CD4-positive, alpha-beta T cell (primary cell): ENCODE measurements at regions not wholly inside any gene's neighbourhood (a gene's known extent, or its start where the extent isn't known, plus 50 kb on each side); places are given as distances from the start of the nearest gene placed in this dataset.

Experiments
- ATAC-seq: fragments of 200-7000 bp; cut with Tn5 transposase; one replicate; pipeline ENCODE4 v1.10.0; 2022; ENCODE audit warnings: mild to moderate bottlenecking; ENCODE audit not compliant: poor library complexity
- CTCF ChIA-PET: fragments of 350-600 bp; sonication (Branson Sonifier 250); formaldehyde crosslinking; loops from one replicate; lab custom pipeline; 2021; ENCODE audit warnings: antibody characterized with exemption, inconsistent platforms; lab: Charles Lee
- POLR2A ChIA-PET: fragments of 350-600 bp; sonication (Branson Sonifier 250); formaldehyde crosslinking; loops from one replicate; lab custom pipeline; 2021; ENCODE audit warnings: antibody characterized with exemption, inconsistent platforms; lab: Charles Lee
- DNase-seq, 14 experiments: peaks; one replicate each; pipeline ENCODE4 v3.0.0-alpha.2; 2013 to 2020; ENCODE audit warnings: mixed read lengths in 2 of 14
- H3K27ac ChIP-seq, 2 donors: one replicate each; pipeline versions ENCODE4 v1.5.1 to v1.7.0; 2013; ENCODE audit warnings: low read length in 2 of 2, low read depth in 1 of 2, mild to moderate bottlenecking in 1 of 2
- H3K27me3 ChIP-seq, 2 experiments: 1 replicate in 1 of 2; 2 replicates in 1 of 2; pipeline versions ENCODE4 v1.6.1 to v1.7.0; 2013; ENCODE audit warnings: low read length in 2 of 2, control low read depth in 1 of 2, mild to moderate bottlenecking in 1 of 2, moderate library complexity in 1 of 2; ENCODE audit not compliant: insufficient read depth in 2 of 2, control insufficient read depth in 1 of 2
- H3K36me3 ChIP-seq: one replicate; pipeline ENCODE4 v1.6.1; 2013; ENCODE audit warnings: low read length, control low read depth; ENCODE audit not compliant: insufficient read depth
- H3K4me1 ChIP-seq: one replicate; pipeline ENCODE4 v1.6.1; 2013; ENCODE audit warnings: low read length, control low read depth; ENCODE audit not compliant: insufficient read depth
- H3K4me3 ChIP-seq: one replicate; pipeline ENCODE4 v1.5.1; 2013; ENCODE audit warnings: mild to moderate bottlenecking, low read length, moderate library complexity
- H3K9me3 ChIP-seq, 2 experiments: 1 replicate in 1 of 2; 2 replicates in 1 of 2; pipeline versions ENCODE4 v1.6.1 to v1.7.0; 2013; ENCODE audit warnings: low read length in 2 of 2, mild to moderate bottlenecking in 2 of 2, control low read depth in 1 of 2, moderate library complexity in 1 of 2; ENCODE audit not compliant: control insufficient read depth in 1 of 2, insufficient read depth in 1 of 2
- H3K27ac Mint-ChIP-seq: one replicate; pipeline ENCODE4 v1.8.0; 2020; ENCODE audit warnings: mixed read lengths
- H3K27me3 Mint-ChIP-seq: one replicate; pipeline ENCODE4 v1.8.0; 2021; ENCODE audit warnings: mixed read lengths
- H3K36me3 Mint-ChIP-seq: one replicate; pipeline ENCODE4 v1.8.0; 2021; ENCODE audit warnings: low read depth, mixed read lengths
- H3K4me1 Mint-ChIP-seq: one replicate; pipeline ENCODE4 v1.8.0; 2021; ENCODE audit warnings: low read depth, mixed read lengths
- H3K4me3 Mint-ChIP-seq: one replicate; pipeline ENCODE4 v1.8.0; 2020; ENCODE audit warnings: mild to moderate bottlenecking, mixed read lengths
- H3K9me3 Mint-ChIP-seq: one replicate; pipeline ENCODE4 v1.8.0; 2020; ENCODE audit warnings: mixed read lengths
- CTCF ChIP-seq: fragments of 200-600 bp; IDR thresholded peaks from one replicate; pipeline ENCODE4 v1.8.0; 2022; ENCODE audit warnings: antibody characterized with exemption, mild to moderate bottlenecking
- intact Hi-C, 2 experiments: fragments of 100-400 bp; cut with DNase I in 1 of 2; cut with micrococcal nuclease in 1 of 2; formaldehyde crosslinking; loops; one replicate each; pipeline versions ENCODE4 v1.15.1 to v1.9.0; 2023 to 2025; cut with DNase I, micrococcal nuclease

GRCh38 chr15:81073801-81074200 is 60.3 kb upstream of the CFAP161 start:
- intact Hi-C loops: no loop called here
- DNase-seq: no peak
- H3K9me3 Mint-ChIP-seq: no peaks in the 10 kb centered on the region
- H3K4me1 Mint-ChIP-seq: no peaks in the 10 kb centered on the region
- TF ChIP-seq CTCF: no peak
- peaks cover 4% of the 10 kb centered on the region for H3K27me3 Mint-ChIP-seq
- ChIA-PET POLR2A (no interaction called here), CTCF (no interaction called here)
- no peak overlapping the region for H3K4me3 ChIP-seq
- H3K4me3 Mint-ChIP-seq: no peak overlapping the region
- no peaks in the 10 kb centered on the region for H3K36me3 ChIP-seq
- H3K9me3 ChIP-seq: no peaks in the 10 kb centered on the region
- no peak overlapping the region for H3K27ac Mint-ChIP-seq
- H3K4me1 ChIP-seq: no peaks in the 10 kb centered on the region
- H3K36me3 Mint-ChIP-seq: no peaks in the 10 kb centered on the region
- H3K27me3 ChIP-seq: peaks cover 0 to 3% of the 10 kb centered on the region in 2 experiments
- no peak for ATAC-seq
- H3K27ac ChIP-seq: no peak overlapping the region

GRCh38 chr15:81074773-81075172 is 59.3 kb upstream of the CFAP161 start:
- no peaks in the 10 kb centered on the region for H3K36me3 ChIP-seq
- Mint-ChIP-seq H3K27ac (no peak overlapping the region), H3K9me3 (no peaks in the 10 kb centered on the region), H3K4me3 (no peak overlapping the region), H3K36me3 (no peaks in the 10 kb centered on the region), H3K4me1 (no peaks in the 10 kb centered on the region), H3K27me3 (peaks cover 4% of the 10 kb centered on the region)
- DNase-seq: no peak
- no peak for TF ChIP-seq CTCF
- no peaks in the 10 kb centered on the region for H3K9me3 ChIP-seq
- H3K27me3 ChIP-seq: peaks cover 0 to 3% of the 10 kb centered on the region in 2 experiments
- no peak overlapping the region for H3K4me3 ChIP-seq
- intact Hi-C loops: no loop called here
- no peak for ATAC-seq
- CTCF ChIA-PET: no interaction called here
- POLR2A ChIA-PET: interaction anchor here (0.6 kb wide), 1 partner anchor 282 kb away, joined by 4 read pairs; no protein-coding TSS in a partner anchor
- H3K27ac ChIP-seq: no peak overlapping the region
- H3K4me1 ChIP-seq: no peaks in the 10 kb centered on the region

DNA sequence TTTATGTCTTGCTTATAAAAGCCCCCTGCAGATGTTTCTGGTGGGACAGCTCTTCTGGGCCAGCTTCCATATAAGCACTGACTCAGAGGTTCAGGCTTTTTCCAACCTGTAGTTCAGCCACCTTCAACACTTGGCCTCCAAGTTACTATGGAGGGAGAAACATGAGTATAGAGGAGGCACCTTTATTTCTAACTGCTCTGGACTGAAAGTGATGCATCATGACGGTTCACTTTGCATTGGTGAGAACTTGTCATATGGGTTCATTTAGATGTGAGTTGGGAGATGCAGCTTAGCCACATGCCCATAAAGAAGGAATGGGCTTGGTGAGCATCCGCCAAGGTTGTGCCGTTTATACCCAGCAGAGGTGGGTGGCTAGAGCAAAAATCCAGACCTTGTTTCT is 58.8 kb upstream of the CFAP161 start:
- Mint-ChIP-seq H3K4me1 (no peaks in the 10 kb centered on the region), H3K9me3 (no peaks in the 10 kb centered on the region), H3K36me3 (no peaks in the 10 kb centered on the region), H3K4me3 (no peak overlapping the region), H3K27me3 (peaks cover 4% of the 10 kb centered on the region), H3K27ac (no peak overlapping the region)
- no peak overlapping the region for H3K27ac ChIP-seq
- ChIA-PET CTCF (no interaction called here), POLR2A (interaction anchor here (0.6 kb wide), 1 partner anchor 281 kb away, joined by 4 read pairs; no protein-coding TSS in a partner anchor)
- intact Hi-C loops: no loop called here
- no peak overlapping the region for H3K4me3 ChIP-seq
- DNase-seq (no peak), ATAC-seq (no peak)
- H3K27me3 ChIP-seq: peaks cover 0 to 3% of the 10 kb centered on the region in 2 experiments
- H3K4me1 ChIP-seq: no peaks in the 10 kb centered on the region
- no peaks in the 10 kb centered on the region for H3K9me3 ChIP-seq
- no peaks in the 10 kb centered on the region for H3K36me3 ChIP-seq
- no peak for TF ChIP-seq CTCF
